HL-60 (cell line): ENCODE measurements at regions not wholly inside any gene's neighbourhood (a gene's known extent, or its start where the extent isn't known, plus 50 kb on each side); places are given as distances from the start of the nearest gene placed in this dataset.
"Not testable (repeated sequence)": the region's sequence is repeated elsewhere in the genome, so short reads cannot be mapped to it uniquely, and the experiment has no call there.

Source experiments
- DNase-seq, 2 experiments: peaks; one replicate each; pipeline ENCODE4 v3.0.0-alpha.2; 2010 to 2020; ENCODE audit warnings: low read depth in 1 of 2, low spot score in 1 of 2
- H3K27ac ChIP-seq: fragments of 250-450 bp; sonication (Bioruptor Pico); replicated peaks from 2 replicates; pipeline ENCODE4 v1.5.1; 2020; ENCODE audit warnings: mild to moderate bottlenecking, moderate library complexity
- H3K27me3 ChIP-seq: fragments of 250-450 bp; sonication (Bioruptor Pico); 2 replicates; pipeline ENCODE4 v1.5.1; 2021; ENCODE audit warnings: mild to moderate bottlenecking, moderate library complexity; ENCODE audit not compliant: insufficient read depth, poor library complexity, severe bottlenecking
- H3K4me3 ChIP-seq: replicated peaks from 2 replicates; pipeline ENCODE4 v1.5.1; 2011; ENCODE audit warnings: mild to moderate bottlenecking, control low read depth, low read length; ENCODE audit not compliant: insufficient read depth
- CTCF ChIP-seq: IDR thresholded peaks from one replicate; pipeline ENCODE4 v1.5.1; 2011; ENCODE audit warnings: low read length, control low read depth, inconsistent platforms; ENCODE audit not compliant: insufficient read depth
- GABPA ChIP-seq: IDR thresholded peaks from 2 replicates; pipeline ENCODE4 v1.6.1; 2012; ENCODE audit warnings: low read depth
- POLR2AphosphoS5 ChIP-seq: IDR thresholded peaks from 2 replicates; pipeline ENCODE4 v1.6.1; 2012; ENCODE audit warnings: low read depth
- REST ChIP-seq: IDR thresholded peaks from 2 replicates; pipeline ENCODE4 v1.6.1; 2012; ENCODE audit warnings: low read depth; ENCODE audit not compliant: insufficient replicate concordance
- SPI1 ChIP-seq: IDR thresholded peaks from 2 replicates; pipeline ENCODE4 v1.6.1; 2012; ENCODE audit warnings: low read depth, mild to moderate bottlenecking, borderline replicate concordance

- H3K27ac ChIP-seq: no peak overlapping the region
- DNase-seq: no peak
- no peak overlapping the region for H3K4me3 ChIP-seq
- H3K27me3 ChIP-seq: no peaks in the 10 kb centered on the region
- TF ChIP-seq POLR2AphosphoS5 (no peak), CTCF (no peak), REST (no peak), SPI1 (no peak), GABPA (no peak)
Observed at GRCh38 chr15:77898811-77899730, 178.4 kb downstream of the TBC1D2B start.

DNA sequence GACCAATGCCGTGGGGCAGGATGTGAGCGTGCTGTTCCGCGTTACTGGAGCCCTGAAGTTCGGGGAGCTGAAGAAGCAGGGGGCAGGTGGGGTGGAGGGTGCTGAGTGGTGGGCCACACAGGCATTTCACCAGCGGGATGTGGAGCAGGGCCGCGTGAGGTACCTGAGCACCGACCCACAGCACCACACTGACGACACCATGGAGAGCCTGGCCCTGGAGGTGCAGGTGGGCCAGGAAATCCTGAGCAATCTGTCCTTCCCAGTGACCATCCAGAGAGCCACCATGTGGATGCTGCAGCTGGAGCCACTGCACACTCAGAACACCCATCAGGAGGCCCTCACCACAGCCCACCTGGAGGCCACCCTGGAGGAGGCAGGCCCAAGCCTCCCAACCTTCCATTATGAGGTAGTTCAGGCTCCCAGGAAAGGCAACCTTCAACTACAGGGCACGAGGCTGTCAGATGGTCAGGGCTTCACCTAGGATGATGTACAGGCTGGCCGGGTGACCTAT, 179.6 kb downstream of the TBC1D2B start:
- H3K4me3 ChIP-seq: no peak overlapping the region
- no peak for DNase-seq
- no peak overlapping the region for H3K27ac ChIP-seq
- TF ChIP-seq REST: no peak
- no peak for TF ChIP-seq GABPA
- no peak for TF ChIP-seq POLR2AphosphoS5
- TF ChIP-seq CTCF: no peak
- no peak for TF ChIP-seq SPI1
- no peaks in the 10 kb centered on the region for H3K27me3 ChIP-seq

DNA sequence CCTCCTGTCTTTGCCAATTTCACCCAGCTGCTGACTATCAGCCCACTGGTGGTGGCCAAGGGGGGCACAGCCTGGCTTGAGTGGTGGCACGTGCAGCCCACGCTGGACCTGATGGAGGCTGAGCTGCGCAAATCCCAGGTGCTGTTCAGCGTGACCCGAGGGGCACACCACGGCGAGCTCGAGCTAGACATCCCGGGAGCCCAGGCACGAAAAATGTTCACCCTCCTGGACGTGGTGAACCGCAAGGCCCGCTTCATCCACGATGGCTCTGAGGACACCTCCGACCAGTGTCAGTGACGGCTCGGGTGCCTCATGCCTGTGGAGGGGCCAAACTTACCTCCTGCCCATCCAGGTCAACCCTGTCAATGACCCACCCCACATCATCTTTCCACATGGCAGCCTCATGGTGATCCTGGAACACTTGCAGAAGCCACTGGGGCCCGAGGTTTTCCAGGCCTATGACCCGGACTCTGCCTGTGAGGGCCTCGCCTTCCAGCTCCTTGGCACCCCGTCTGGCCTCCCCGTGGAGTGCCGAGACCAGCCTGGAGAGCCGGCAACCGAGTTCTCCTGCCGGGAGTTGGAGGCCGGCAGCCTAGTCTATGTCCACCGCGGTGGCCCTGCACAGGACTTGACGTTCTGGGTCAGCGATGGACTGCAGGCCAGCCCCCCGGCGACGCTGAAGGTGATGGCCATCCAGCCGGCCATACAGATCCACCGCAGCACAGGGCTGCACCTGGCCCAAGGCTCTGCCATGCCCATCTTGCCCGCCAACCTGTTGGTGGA, 180.2 kb downstream of the TBC1D2B start:
- not testable (repeated sequence) for H3K4me3 ChIP-seq, H3K27ac ChIP-seq, H3K27me3 ChIP-seq, DNase-seq

DNA sequence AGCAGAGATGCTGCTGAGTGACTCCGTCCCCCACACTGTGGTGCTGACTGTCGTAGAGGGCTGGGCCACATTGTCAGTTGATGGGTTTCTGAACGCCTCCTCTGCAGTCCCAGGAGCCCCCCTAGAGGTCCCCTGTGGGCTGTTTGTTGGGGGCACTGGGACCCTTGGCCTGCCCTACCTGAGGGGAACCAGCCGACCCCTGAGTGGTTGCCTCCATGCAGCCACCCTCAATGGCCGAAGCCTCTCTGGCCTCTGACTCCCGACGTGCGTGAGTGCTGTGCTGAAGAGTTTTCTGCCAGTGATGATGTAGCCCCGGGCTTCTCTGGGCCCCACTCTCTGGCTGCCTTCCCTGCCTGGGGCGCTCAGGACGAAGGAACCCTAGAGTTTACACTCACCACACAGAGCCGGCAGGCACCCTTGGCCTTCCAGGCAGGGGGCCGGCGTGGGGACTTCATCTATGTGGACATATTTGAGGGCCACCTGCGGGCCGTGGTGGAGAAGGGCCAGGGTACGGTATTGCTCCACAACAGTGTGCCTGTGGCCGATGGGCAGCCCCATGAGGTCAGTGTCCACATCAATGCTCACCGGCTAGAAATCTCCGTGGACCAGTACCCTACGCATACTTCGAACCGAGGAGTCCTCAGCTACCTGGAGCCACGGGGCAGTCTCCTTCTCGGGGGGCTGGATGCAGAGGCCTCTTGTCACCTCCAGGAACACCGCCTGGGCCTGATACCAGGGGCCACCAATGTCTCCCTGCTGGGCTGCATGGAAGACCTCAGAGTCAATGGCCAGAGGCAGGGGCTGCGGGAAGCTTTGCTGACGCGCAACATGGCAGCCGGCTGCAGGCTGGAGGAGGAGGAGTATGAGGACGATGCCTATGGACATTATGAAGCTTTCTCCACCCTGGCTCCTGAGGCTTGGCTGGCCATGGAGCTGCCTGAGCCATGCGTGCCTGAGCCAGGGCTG, 181.1 kb downstream of the TBC1D2B start:
- H3K27ac ChIP-seq, H3K4me3 ChIP-seq, DNase-seq, H3K27me3 ChIP-seq: not testable (repeated sequence)
